Naive thymus-derived CD8-positive, alpha-beta T cell (primary cell): ENCODE measurements at regions not wholly inside any gene's neighbourhood (a gene's known extent, or its start where the extent isn't known, plus 50 kb on each side); places are given as distances from the start of the nearest gene placed in this dataset.

Source experiments
- ATAC-seq, 2 donors: fragments of 150-1000 bp; cut with Tn5 transposase in 1 of 2; sonication (Bioruptor Pico), chemical (Tn5 transposase) in 1 of 2; 1 replicate in 1 of 2; 2 replicates in 1 of 2; pipeline ENCODE4 v1.10.0; 2021; ENCODE audit warnings: mild to moderate bottlenecking in 2 of 2, moderate library complexity in 2 of 2
- POLR2A ChIA-PET: fragments of 350-600 bp; sonication (Branson Sonifier 250); formaldehyde crosslinking; loops from one replicate; lab custom pipeline; 2021; ENCODE audit warnings: antibody characterized with exemption; lab: Charles Lee
- DNase-seq, 10 donors: peaks; one replicate each; pipeline versions ENCODE4 v3.0.0 to v3.0.0-alpha.2; 2020 to 2022
- H3K27ac Mint-ChIP-seq, 10 donors: one replicate each; pipeline ENCODE4 v1.8.0; 2020 to 2022; ENCODE audit warnings: mild to moderate bottlenecking in 10 of 10, mixed read lengths in 10 of 10, moderate library complexity in 4 of 10, inconsistent platforms in 1 of 10
- H3K27me3 Mint-ChIP-seq, 5 donors: one replicate each; pipeline ENCODE4 v1.8.0; 2021 to 2022; ENCODE audit warnings: mixed read lengths in 5 of 5
- H3K36me3 Mint-ChIP-seq, 3 donors: one replicate each; pipeline ENCODE4 v1.8.0; 2020 to 2022; ENCODE audit warnings: mixed read lengths in 3 of 3, mild to moderate bottlenecking in 2 of 3, inconsistent platforms in 1 of 3
- H3K4me1 Mint-ChIP-seq, 4 donors: one replicate each; pipeline ENCODE4 v1.8.0; 2021 to 2022; ENCODE audit warnings: mixed read lengths in 4 of 4
- H3K4me3 Mint-ChIP-seq, 10 donors: one replicate each; pipeline ENCODE4 v1.8.0; 2020 to 2022; ENCODE audit warnings: mild to moderate bottlenecking in 10 of 10, mixed read lengths in 10 of 10, moderate library complexity in 6 of 10, inconsistent platforms in 1 of 10
- H3K9me3 Mint-ChIP-seq, 9 donors: one replicate each; pipeline ENCODE4 v1.8.0; 2020 to 2022; ENCODE audit warnings: mixed read lengths in 9 of 9, mild to moderate bottlenecking in 3 of 9, inconsistent platforms in 1 of 9, moderate library complexity in 1 of 9

DNA sequence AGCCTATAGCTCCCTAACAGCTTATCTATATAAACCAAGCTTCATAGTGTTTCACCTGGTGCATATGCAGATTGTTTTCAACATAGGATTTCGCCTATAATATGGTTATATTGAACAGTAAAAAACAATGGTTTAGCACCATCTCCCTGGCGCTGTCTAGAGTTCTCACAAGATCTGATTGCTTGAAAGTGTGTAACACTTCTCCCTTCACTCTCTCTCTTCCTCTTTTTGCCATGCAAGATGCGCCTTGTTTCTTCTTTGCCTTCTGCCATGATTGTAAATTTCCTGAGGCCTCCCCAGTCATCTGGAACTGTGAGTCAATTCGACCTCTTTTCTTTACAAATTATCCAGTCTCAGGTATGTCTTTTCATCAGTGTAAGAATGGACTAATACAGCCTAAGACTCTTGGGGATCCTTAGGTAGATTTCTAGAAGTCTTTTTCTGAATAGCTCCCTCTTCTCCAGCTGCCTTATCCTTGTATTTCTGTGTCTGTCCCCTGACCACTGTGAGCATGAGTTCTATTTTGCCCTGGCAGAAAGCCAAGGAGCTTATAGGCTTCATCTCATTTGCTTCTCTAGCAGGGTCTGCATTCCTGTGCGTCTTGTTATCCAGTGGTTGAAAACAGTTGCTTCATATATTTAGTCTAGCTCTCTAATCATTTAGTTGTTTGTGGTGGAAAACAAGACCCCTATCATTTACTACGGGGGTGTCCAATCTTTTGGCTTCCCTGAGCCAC, 401.6 kb downstream of the GPD2 start:
- no peak for ATAC-seq
- H3K27ac Mint-ChIP-seq = no peak overlapping the region
- POLR2A ChIA-PET = no interaction called here
- no peak overlapping the region for H3K4me3 Mint-ChIP-seq
- H3K36me3 Mint-ChIP-seq = peaks cover 0 to 5% (median 0%) of the 10 kb centered on the region in 3 donors
- H3K9me3 Mint-ChIP-seq = peaks cover 0 to 5% (median 0%) of the 10 kb centered on the region in 9 donors
- no peak for DNase-seq
- H3K27me3 Mint-ChIP-seq = peaks cover 4 to 24% (median 9%) of the 10 kb centered on the region in 5 donors
- H3K4me1 Mint-ChIP-seq = no peaks in the 10 kb centered on the region

- Mint-ChIP-seq H3K4me3 (no peak overlapping the region), H3K9me3 (peaks cover 0 to 5% (median 0%) of the 10 kb centered on the region in 9 donors), H3K36me3 (peaks cover 0 to 5% (median 0%) of the 10 kb centered on the region in 3 donors), H3K4me1 (no peaks in the 10 kb centered on the region), H3K27ac (no peak overlapping the region), H3K27me3 (peaks cover 4 to 25% (median 11%) of the 10 kb centered on the region in 5 donors)
- no peak for DNase-seq
- POLR2A ChIA-PET = no interaction called here
- no peak for ATAC-seq
These were observed 405.1 kb downstream of the GPD2 start for GRCh38 chr2:156841321-156841720.

- Mint-ChIP-seq H3K27ac (no peak overlapping the region), H3K36me3 (no peaks in the 10 kb centered on the region), H3K27me3 (peaks cover 0 to 8% (median 3%) of the 10 kb centered on the region in 5 donors), H3K4me1 (no peaks in the 10 kb centered on the region), H3K9me3 (no peaks in the 10 kb centered on the region), H3K4me3 (no peak overlapping the region)
- ATAC-seq (no peak), DNase-seq (no peak)
- POLR2A ChIA-PET = no interaction called here
These were observed 409.8 kb downstream of the GPD2 start for GRCh38 chr2:156845806-156846558.

GRCh38 chr2:156852210-156852609, 405.3 kb upstream of the GALNT5 start:
- no peak for ATAC-seq
- Mint-ChIP-seq H3K4me1 (no peaks in the 10 kb centered on the region), H3K27me3 (peaks cover 0 to 12% (median 0%) of the 10 kb centered on the region in 5 donors), H3K4me3 (no peak overlapping the region), H3K36me3 (no peaks in the 10 kb centered on the region), H3K9me3 (peaks cover 0 to 2% (median 0%) of the 10 kb centered on the region in 9 donors), H3K27ac (no peak overlapping the region)
- no peak for DNase-seq
- POLR2A ChIA-PET = no interaction called here

- Mint-ChIP-seq H3K27ac (no peak overlapping the region), H3K4me1 (no peaks in the 10 kb centered on the region)
These were observed 404.8 kb upstream of the GALNT5 start for GRCh38 chr2:156852681-156853080.

DNA sequence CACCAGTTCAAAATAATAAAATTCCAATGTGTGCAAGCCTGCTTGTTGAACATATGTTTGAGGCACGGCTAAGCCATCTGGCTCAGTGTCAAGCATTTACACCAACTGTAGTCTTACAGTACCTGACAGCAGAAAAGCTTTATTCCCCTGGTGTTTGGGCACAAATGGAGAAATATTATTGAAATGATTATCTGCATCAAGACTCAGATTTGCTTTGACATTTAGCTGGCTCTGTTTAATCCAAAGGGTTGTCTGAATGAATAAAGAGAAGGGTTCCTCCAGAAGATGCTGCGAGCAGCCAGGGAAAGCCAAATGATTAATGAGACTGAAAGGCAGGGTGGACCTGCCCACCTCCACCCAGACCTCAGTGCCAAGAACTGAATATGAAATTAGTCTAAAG, 393.2 kb upstream of the GALNT5 start:
- H3K36me3 Mint-ChIP-seq = no peaks in the 10 kb centered on the region

More at GRCh38 chr2:156852681-156853080, 404.8 kb upstream of the GALNT5 start:
- H3K9me3 Mint-ChIP-seq = peaks cover 0 to 2% (median 0%) of the 10 kb centered on the region in 9 donors
- POLR2A ChIA-PET = no interaction called here
- DNase-seq (no peak), ATAC-seq (no peak)
- no peaks in the 10 kb centered on the region for H3K36me3 Mint-ChIP-seq
- H3K4me3 Mint-ChIP-seq = no peak overlapping the region
- peaks cover 0 to 12% (median 0%) of the 10 kb centered on the region in 5 donors for H3K27me3 Mint-ChIP-seq

GRCh38 chr2:156864753-156865152, 392.8 kb upstream of the GALNT5 start:
- Mint-ChIP-seq H3K27me3 (peaks cover 0 to 6% (median 0%) of the 10 kb centered on the region in 5 donors), H3K27ac (no peak overlapping the region), H3K4me1 (no peaks in the 10 kb centered on the region), H3K9me3 (no peaks in the 10 kb centered on the region), H3K36me3 (no peaks in the 10 kb centered on the region), H3K4me3 (no peak overlapping the region)
- DNase-seq (no peak), ATAC-seq (no peak)
- POLR2A ChIA-PET = no interaction called here

More for the DNA sequence above, 393.2 kb upstream of the GALNT5 start:
- ATAC-seq (no peak), DNase-seq (no peak)
- Mint-ChIP-seq H3K27me3 (peaks cover 0 to 6% (median 0%) of the 10 kb centered on the region in 5 donors), H3K4me1 (no peaks in the 10 kb centered on the region), H3K4me3 (no peak overlapping the region), H3K9me3 (no peaks in the 10 kb centered on the region), H3K27ac (no peak overlapping the region)
- POLR2A ChIA-PET = no interaction called here

DNA sequence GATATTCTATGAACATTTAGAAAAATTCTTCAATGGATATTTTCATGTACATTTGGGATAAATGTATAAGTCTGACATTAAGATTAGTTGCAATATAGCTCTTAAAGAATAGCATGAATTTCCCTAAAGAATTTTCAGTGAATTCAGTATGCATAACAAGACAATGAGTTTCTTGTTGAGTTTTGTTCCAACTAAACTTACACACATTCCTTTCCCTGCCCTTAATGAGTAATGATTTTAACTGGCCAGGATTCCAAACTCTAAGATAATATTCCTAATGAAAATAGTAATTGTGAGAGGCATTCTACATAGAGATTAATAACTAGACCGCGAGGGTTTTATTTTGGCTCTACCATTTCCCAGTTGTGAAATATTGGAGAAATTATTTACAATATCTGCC, 390.3 kb upstream of the GALNT5 start:
- no peak for ATAC-seq
- Mint-ChIP-seq H3K27ac (no peak overlapping the region), H3K27me3 (peaks cover 0 to 6% (median 0%) of the 10 kb centered on the region in 5 donors), H3K9me3 (peaks cover 0 to 1% (median 0%) of the 10 kb centered on the region in 9 donors), H3K4me3 (no peak overlapping the region), H3K4me1 (no peaks in the 10 kb centered on the region), H3K36me3 (no peaks in the 10 kb centered on the region)
- POLR2A ChIA-PET = no interaction called here
- no peak for DNase-seq

DNA sequence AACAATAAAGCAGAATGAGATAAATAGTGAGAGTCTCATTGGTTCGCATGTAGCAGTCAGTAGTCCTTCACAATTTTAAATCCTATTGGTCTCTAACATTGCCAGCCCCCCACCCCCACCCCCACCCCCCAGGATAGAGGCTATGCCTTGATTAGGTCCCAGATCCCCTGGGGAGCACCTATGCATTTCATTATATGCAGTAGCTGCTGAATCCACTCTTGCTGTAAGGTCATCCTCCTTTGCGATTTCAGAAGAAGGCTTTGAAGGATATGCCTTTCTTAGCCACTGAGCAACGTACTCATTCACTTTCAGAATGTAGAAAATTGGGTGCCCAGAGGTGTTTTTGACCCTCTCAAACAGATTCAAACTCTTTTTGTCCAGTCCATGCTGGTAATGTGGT, 382.8 kb upstream of the GALNT5 start:
- Mint-ChIP-seq H3K9me3 (peaks cover 0 to 6% (median 0%) of the 10 kb centered on the region in 9 donors), H3K4me1 (no peaks in the 10 kb centered on the region), H3K27ac (no peak overlapping the region), H3K27me3 (peaks cover 0 to 3% (median 0%) of the 10 kb centered on the region in 5 donors), H3K4me3 (no peak overlapping the region), H3K36me3 (no peaks in the 10 kb centered on the region)
- DNase-seq (no peak), ATAC-seq (no peak)
- POLR2A ChIA-PET = no interaction called here

- ATAC-seq (no peak), DNase-seq (no peak)
- POLR2A ChIA-PET = no interaction called here
- peaks cover 0 to 16% (median 7%) of the 10 kb centered on the region in 5 donors for H3K27me3 Mint-ChIP-seq
- H3K27ac Mint-ChIP-seq = no peak overlapping the region
- H3K9me3 Mint-ChIP-seq = peaks cover 0 to 2% (median 0%) of the 10 kb centered on the region in 9 donors
- H3K36me3 Mint-ChIP-seq = no peaks in the 10 kb centered on the region
- no peaks in the 10 kb centered on the region for H3K4me1 Mint-ChIP-seq
- no peak overlapping the region for H3K4me3 Mint-ChIP-seq
These were observed 373.7 kb upstream of the GALNT5 start for GRCh38 chr2:156883804-156884203.

GRCh38 chr2:156884216-156884615, 373.3 kb upstream of the GALNT5 start:
- ATAC-seq (no peak), DNase-seq (no peak)
- POLR2A ChIA-PET = no interaction called here
- Mint-ChIP-seq H3K27me3 (peaks cover 0 to 16% (median 11%) of the 10 kb centered on the region in 5 donors), H3K9me3 (peaks cover 0 to 2% (median 0%) of the 10 kb centered on the region in 9 donors), H3K4me3 (no peak overlapping the region), H3K27ac (no peak overlapping the region), H3K4me1 (no peaks in the 10 kb centered on the region), H3K36me3 (no peaks in the 10 kb centered on the region)

- peaks cover 0 to 10% (median 2%) of the 10 kb centered on the region in 4 donors for H3K4me1 Mint-ChIP-seq
- no peaks in the 10 kb centered on the region for H3K36me3 Mint-ChIP-seq
- no peak for DNase-seq
- H3K4me3 Mint-ChIP-seq = no peak overlapping the region
- no peak overlapping the region for H3K27ac Mint-ChIP-seq
- POLR2A ChIA-PET = no interaction called here
- peaks cover 4 to 15% (median 11%) of the 10 kb centered on the region in 5 donors for H3K27me3 Mint-ChIP-seq
- no peaks in the 10 kb centered on the region for H3K9me3 Mint-ChIP-seq
- ATAC-seq = no peak
These were observed 366.9 kb upstream of the GALNT5 start for GRCh38 chr2:156890529-156891148.

DNA sequence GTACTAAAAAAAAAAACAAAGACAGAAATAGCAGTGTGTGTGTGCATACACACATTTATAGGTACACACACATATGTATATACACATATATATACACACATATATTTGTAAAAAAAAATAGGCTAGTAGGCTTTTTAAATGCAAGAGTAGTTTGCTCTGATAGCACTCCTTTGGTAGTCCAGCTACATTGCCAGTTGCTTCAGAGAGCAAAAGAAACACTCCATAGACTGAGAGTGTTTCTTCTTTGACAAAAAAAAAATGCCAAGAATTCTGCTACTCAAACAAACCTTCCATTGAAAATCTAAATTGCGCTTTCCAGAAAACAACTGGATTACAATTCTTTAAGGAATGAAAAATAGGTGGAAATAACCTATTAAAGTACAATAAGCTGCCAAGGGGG, 365.9 kb upstream of the GALNT5 start:
- no peak overlapping the region for H3K4me3 Mint-ChIP-seq
- H3K36me3 Mint-ChIP-seq = no peaks in the 10 kb centered on the region
- ATAC-seq = no peak
- no peak overlapping the region for H3K27ac Mint-ChIP-seq
- POLR2A ChIA-PET = no interaction called here
- peaks cover 0 to 10% (median 2%) of the 10 kb centered on the region in 4 donors for H3K4me1 Mint-ChIP-seq
- peaks cover 5 to 20% (median 16%) of the 10 kb centered on the region in 5 donors for H3K27me3 Mint-ChIP-seq
- no peak for DNase-seq
- no peaks in the 10 kb centered on the region for H3K9me3 Mint-ChIP-seq
